ENCODE measurements at regions not wholly inside any gene's neighbourhood (a gene's known extent, or its start where the extent isn't known, plus 50 kb on each side); places are given as distances from the start of the nearest gene placed in this dataset.

DNA sequence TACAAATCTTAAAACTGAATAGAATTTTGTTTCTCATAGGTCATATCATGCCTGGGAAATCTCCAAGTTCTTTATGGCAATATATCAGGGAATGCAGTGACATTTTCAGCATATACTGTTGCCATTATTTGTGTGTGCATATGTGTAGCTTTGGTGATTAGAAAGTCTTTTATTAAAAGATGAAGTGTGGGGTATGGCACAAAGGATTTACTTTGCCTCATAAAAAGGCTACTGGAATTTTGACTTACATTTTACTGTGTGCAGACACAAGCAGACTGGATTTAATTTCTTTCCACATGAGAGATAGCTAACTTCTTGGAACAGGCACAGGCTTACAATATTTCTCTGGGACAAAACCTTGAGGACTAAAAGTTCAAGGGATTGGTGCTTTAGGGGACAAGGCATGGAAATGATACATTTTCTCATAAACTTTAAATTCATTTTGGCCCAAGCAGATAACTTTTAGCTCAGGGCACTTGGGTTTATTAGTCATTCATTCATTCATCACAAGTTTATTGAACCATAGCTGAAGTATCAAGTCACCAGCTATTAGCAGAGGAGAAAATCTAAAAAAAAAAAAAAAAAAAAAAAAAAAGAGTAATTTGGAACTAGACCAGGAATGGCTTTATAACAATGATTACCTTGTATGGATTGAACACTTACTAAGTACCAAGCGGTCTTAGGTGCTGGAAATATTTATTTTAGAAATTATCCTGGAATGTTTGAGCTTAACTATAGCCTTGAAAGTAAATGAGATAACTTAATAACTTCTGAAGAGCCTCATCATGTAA lies 191.5 kb downstream of the SLIT2 start:
- TF ChIP-seq, protein P1, sequence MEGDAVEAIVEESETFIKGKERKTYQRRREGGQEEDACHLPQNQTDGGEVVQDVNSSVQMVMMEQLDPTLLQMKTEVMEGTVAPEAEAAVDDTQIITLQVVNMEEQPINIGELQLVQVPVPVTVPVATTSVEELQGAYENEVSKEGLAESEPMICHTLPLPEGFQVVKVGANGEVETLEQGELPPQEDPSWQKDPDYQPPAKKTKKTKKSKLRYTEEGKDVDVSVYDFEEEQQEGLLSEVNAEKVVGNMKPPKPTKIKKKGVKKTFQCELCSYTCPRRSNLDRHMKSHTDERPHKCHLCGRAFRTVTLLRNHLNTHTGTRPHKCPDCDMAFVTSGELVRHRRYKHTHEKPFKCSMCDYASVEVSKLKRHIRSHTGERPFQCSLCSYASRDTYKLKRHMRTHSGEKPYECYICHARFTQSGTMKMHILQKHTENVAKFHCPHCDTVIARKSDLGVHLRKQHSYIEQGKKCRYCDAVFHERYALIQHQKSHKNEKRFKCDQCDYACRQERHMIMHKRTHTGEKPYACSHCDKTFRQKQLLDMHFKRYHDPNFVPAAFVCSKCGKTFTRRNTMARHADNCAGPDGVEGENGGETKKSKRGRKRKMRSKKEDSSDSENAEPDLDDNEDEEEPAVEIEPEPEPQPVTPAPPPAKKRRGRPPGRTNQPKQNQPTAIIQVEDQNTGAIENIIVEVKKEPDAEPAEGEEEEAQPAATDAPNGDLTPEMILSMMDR (conservative IDR thresholded peaks at IDR 0.05; ENCODE audit: low read length) = no peak
- no peak for TF ChIP-seq EZH2phosphoT487 (IDR thresholded peaks at IDR 0.05; ENCODE audit: borderline replicate concordance, low read depth, low read length)

All from OCI-LY7 (cell line).